ENCODE measurements at regions not wholly inside any gene's neighbourhood (a gene's known extent, or its start where the extent isn't known, plus 50 kb on each side); places are given as distances from the start of the nearest gene placed in this dataset.

DNA sequence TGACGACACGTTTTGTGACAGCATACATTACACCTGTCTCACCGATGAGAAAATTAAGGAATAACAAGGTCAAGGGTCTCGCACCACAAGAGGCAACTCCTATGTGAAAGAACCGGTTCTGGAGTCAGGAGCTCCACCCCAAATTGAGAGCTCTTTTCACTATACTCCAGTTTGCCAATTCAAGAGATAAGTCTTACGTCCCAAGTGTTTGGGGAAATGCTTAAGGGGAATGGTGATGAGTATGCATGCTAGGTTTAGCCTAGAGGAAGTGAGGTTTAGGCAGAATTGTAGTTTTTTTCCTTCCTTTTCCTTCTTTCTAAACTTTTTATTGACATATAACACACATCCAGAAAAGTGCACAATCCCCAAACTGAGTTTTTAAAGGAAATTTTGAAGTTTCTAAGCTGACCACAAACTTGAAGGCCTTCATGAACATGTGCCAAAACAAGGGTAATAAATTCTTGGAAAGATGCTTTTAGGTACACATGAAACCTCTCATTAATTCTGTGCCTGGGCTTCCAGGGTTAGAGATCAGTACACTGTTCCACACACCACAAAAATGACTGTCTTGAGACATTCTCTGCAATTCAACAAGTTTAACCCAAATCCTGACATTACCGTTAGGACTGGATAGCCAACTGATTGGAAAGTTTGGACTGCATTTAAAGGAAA lies 127.6 kb upstream of the SLC1A3 start:
- Histone ChIP-seq H3K9me3 (ENCODE audit: low read depth) (no peaks in the 10 kb centered on the region), H4K20me1 (ENCODE audit: insufficient read depth) (no peaks in the 10 kb centered on the region), H3K4me2 (ENCODE audit: unreplicated experiment) (no peak overlapping the region), H3F3A (ENCODE audit: insufficient read depth) (no peaks in the 10 kb centered on the region), H3K9ac (no peak overlapping the region), H3K4me1 (ENCODE audit: insufficient read depth) (no peaks in the 10 kb centered on the region), H3K4me3 (no peak overlapping the region), H3K27ac (no peak overlapping the region), H3K79me2 (ENCODE audit: insufficient read depth) (no peaks in the 10 kb centered on the region), H3K9me2 (ENCODE audit: insufficient read depth) (no peaks in the 10 kb centered on the region), H2AFZ (no peak overlapping the region), H3K27me3 (replicated peaks; ENCODE audit: insufficient read depth) (no peaks in the 10 kb centered on the region), H3K36me3 (ENCODE audit: low read depth) (no peaks in the 10 kb centered on the region)
- in situ Hi-C loops (cut with MboI): no loop called here
- no peak for TF ChIP-seq EZH2 (IDR thresholded peaks at IDR 0.05; ENCODE audit: insufficient read depth, poor library complexity, severe bottlenecking)
- no peak for TF ChIP-seq EZH2phosphoT487 (IDR thresholded peaks at IDR 0.05; ENCODE audit: insufficient read depth, low read depth)
- no peak for DNase-seq
- 87 to 88% methylated on average over 7 of the region's 7 CpGs for WGBS, 2 experiments (ENCODE audit: low coverage in 1 of 2, low lambda C conversion rate in 2 of 2, missing lambda C conversion rate in 2 of 2)

DNA sequence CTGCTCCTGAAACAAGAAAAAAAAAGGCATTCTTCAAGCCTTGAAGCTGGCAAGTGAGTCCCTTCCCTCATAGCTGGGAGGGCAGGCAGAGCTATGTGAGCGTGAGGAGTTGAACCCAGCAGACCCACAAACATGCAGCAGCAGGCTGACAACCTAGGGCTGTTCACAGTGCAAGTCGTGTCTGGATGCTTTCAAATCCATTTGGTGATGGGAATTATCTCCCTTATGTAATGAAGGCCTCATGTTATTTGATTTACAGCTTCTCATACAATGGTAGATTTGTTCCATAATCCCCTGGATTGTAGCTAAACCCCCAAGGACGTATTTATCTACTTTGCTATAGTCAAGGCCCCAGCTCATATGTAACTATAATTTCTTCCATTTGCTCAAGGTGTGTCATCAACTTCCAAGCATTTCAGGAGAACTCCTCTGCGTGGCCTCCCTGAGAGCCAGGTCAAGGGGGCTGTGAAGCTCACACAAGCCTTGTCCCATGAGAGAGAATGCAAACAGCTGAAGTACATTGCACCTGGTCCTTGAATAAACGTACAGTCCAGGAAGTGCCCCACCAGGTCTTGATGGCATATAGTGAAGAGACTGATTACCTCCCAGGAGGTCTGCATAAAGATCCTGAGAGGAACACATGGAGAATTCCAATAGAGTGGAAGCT lies 124.8 kb upstream of the SLC1A3 start:
- no peak overlapping the region for H2AFZ ChIP-seq
- no peaks in the 10 kb centered on the region for H3F3A ChIP-seq (ENCODE audit: insufficient read depth)
- no peaks in the 10 kb centered on the region for H3K27me3 ChIP-seq (replicated peaks; ENCODE audit: insufficient read depth)
- H3K9me3 ChIP-seq (ENCODE audit: low read depth): no peaks in the 10 kb centered on the region
- 59 to 64% methylated on average over 5 of the region's 5 CpGs for WGBS, 2 experiments (ENCODE audit: low coverage in 1 of 2, low lambda C conversion rate in 2 of 2, missing lambda C conversion rate in 2 of 2)
- H4K20me1 ChIP-seq (ENCODE audit: insufficient read depth): no peaks in the 10 kb centered on the region
- H3K79me2 ChIP-seq (ENCODE audit: insufficient read depth): no peaks in the 10 kb centered on the region
- no peaks in the 10 kb centered on the region for H3K4me1 ChIP-seq (ENCODE audit: insufficient read depth)
- H3K27ac ChIP-seq: no peak overlapping the region
- DNase-seq: no peak
- no peak overlapping the region for H3K4me2 ChIP-seq (ENCODE audit: unreplicated experiment)
- no peaks in the 10 kb centered on the region for H3K9me2 ChIP-seq (ENCODE audit: insufficient read depth)
- no peak for TF ChIP-seq EZH2phosphoT487 (IDR thresholded peaks at IDR 0.05; ENCODE audit: insufficient read depth, low read depth)
- no peak overlapping the region for H3K9ac ChIP-seq
- H3K4me3 ChIP-seq: no peak overlapping the region
- in situ Hi-C loops (cut with MboI): no loop called here
- H3K36me3 ChIP-seq (ENCODE audit: low read depth): no peaks in the 10 kb centered on the region

DNA sequence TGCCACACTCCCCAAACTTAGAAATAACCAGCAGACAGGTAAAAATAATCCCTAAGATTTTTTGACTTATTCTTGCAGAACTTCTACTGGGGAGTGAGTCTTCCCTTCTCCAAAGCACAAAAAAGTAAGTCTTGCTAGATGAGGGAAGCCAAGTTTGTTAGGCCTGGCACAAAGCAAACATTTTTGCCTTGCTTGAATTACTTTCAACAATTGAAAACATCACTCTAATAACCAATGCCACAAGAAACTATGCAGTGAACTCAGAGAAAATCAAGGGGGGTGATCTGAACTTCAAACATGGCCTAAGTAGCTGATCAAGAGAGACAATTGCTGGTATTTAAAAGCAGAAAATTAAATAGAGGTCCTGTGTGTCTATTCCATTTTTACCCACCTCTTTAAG lies 123.6 kb upstream of the SLC1A3 start:
- in situ Hi-C loops (cut with MboI): no loop called here
- Histone ChIP-seq H3K4me3 (no peak overlapping the region), H3K4me1 (ENCODE audit: insufficient read depth) (no peaks in the 10 kb centered on the region), H3K9me3 (ENCODE audit: low read depth) (no peaks in the 10 kb centered on the region), H3K4me2 (ENCODE audit: unreplicated experiment) (no peak overlapping the region), H3K27me3 (replicated peaks; ENCODE audit: insufficient read depth) (no peaks in the 10 kb centered on the region), H3K27ac (no peak overlapping the region), H4K20me1 (ENCODE audit: insufficient read depth) (no peaks in the 10 kb centered on the region), H3K9me2 (ENCODE audit: insufficient read depth) (no peaks in the 10 kb centered on the region), H3K79me2 (ENCODE audit: insufficient read depth) (no peaks in the 10 kb centered on the region), H3F3A (ENCODE audit: insufficient read depth) (no peaks in the 10 kb centered on the region), H3K36me3 (ENCODE audit: low read depth) (no peaks in the 10 kb centered on the region), H2AFZ (no peak overlapping the region), H3K9ac (no peak overlapping the region)
- DNase-seq: no peak
- no peak for TF ChIP-seq EZH2 (IDR thresholded peaks at IDR 0.05; ENCODE audit: insufficient read depth, poor library complexity, severe bottlenecking)
- TF ChIP-seq EZH2phosphoT487 (IDR thresholded peaks at IDR 0.05; ENCODE audit: insufficient read depth, low read depth): no peak

DNA sequence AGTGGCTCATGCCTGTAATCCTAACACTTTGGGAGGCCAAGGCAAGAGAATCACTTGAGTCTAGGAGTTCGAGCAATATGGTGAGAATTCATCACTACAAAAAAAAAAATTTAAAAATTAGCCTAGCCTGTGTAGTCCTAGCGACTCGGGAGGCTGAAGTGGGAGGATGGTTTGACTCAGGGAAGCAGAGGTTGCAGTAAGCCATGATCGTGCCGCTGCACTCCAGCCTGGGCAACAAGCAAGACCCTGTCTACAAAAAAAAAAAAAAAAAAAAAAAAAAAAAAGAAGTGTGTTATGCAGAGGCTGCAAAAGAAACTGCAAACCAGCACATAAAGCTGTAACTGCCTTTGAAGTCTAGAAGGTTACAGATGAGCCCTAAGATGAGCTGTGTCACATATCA lies 116.9 kb upstream of the SLC1A3 start:
- Histone ChIP-seq H3K9me2 (ENCODE audit: insufficient read depth) (no peaks in the 10 kb centered on the region), H3K27ac (no peak overlapping the region), H3F3A (ENCODE audit: insufficient read depth) (0 out of 2 replicates have a peak, but pooled peaks cover 6% of the 10 kb centered on the region), H3K4me3 (no peak overlapping the region), H3K36me3 (ENCODE audit: low read depth) (no peaks in the 10 kb centered on the region), H3K79me2 (ENCODE audit: insufficient read depth) (no peaks in the 10 kb centered on the region), H3K4me2 (ENCODE audit: unreplicated experiment) (no peak overlapping the region), H3K27me3 (replicated peaks; ENCODE audit: insufficient read depth) (no peaks in the 10 kb centered on the region), H2AFZ (no peak overlapping the region), H3K4me1 (ENCODE audit: insufficient read depth) (peaks cover 12% of the 10 kb centered on the region), H3K9me3 (ENCODE audit: low read depth) (no peaks in the 10 kb centered on the region), H3K9ac (no peak overlapping the region), H4K20me1 (ENCODE audit: insufficient read depth) (no peaks in the 10 kb centered on the region)
- no peak for TF ChIP-seq EZH2 (IDR thresholded peaks at IDR 0.05; ENCODE audit: insufficient read depth, poor library complexity, severe bottlenecking)
- TF ChIP-seq EZH2phosphoT487 (IDR thresholded peaks at IDR 0.05; ENCODE audit: insufficient read depth, low read depth): no peak
- in situ Hi-C loops (cut with MboI): no loop called here
- DNase-seq: no peak
- WGBS, 2 experiments (ENCODE audit: low coverage in 1 of 2, low lambda C conversion rate in 2 of 2, missing lambda C conversion rate in 2 of 2): 93 to 95% methylated on average over 5 of the region's 5 CpGs
